ENCODE measurements at regions not wholly inside any gene's neighbourhood (a gene's known extent, or its start where the extent isn't known, plus 50 kb on each side); places are given as distances from the start of the nearest gene placed in this dataset.
"Not testable (repeated sequence)": the region's sequence is repeated elsewhere in the genome, so short reads cannot be mapped to it uniquely, and the experiment has no call there.

GRCh38 chr12:4191642-4192041 is 81.9 kb upstream of the CCND2 start:
- Histone ChIP-seq H3K4me3 (ENCODE audit: low read depth, low read length) (no peak overlapping the region), H3K36me3 (replicated peaks) (no peaks in the 10 kb centered on the region), H3K27me3 (replicated peaks) (no peaks in the 10 kb centered on the region), H3K27ac (no peak overlapping the region)
- no peak for TF ChIP-seq CTCF (IDR thresholded peaks at IDR 0.05; ENCODE audit: low read depth, low read length, missing control alignments)
- in situ Hi-C loops (cut with HindIII; ENCODE audit: low pct_ligation_motif_present, low sequenced_read_pairs): no loop called here
- DNase-seq: no peak

GRCh38 chr12:4191149-4191548 is 82.4 kb upstream of the CCND2 start:
- in situ Hi-C loops (cut with HindIII; ENCODE audit: low pct_ligation_motif_present, low sequenced_read_pairs): no loop called here
- DNase-seq: no peak
- Histone ChIP-seq H3K4me3 (ENCODE audit: low read depth, low read length) (no peak overlapping the region), H3K36me3 (replicated peaks) (no peaks in the 10 kb centered on the region), H3K27me3 (replicated peaks) (no peaks in the 10 kb centered on the region), H3K27ac (no peak overlapping the region)
- TF ChIP-seq CTCF (IDR thresholded peaks at IDR 0.05; ENCODE audit: low read depth, low read length, missing control alignments): no peak

- H3K36me3 ChIP-seq (replicated peaks): no peaks in the 10 kb centered on the region
- H3K4me3 ChIP-seq (ENCODE audit: low read depth, low read length): no peak overlapping the region
- TF ChIP-seq CTCF (IDR thresholded peaks at IDR 0.05; ENCODE audit: low read depth, low read length, missing control alignments): no peak
- no peak overlapping the region for H3K27ac ChIP-seq
- DNase-seq: no peak
- in situ Hi-C loops (cut with HindIII; ENCODE audit: low pct_ligation_motif_present, low sequenced_read_pairs): no loop called here
- H3K27me3 ChIP-seq (replicated peaks): no peaks in the 10 kb centered on the region
Observed at GRCh38 chr12:4190366-4191063, 83.0 kb upstream of the CCND2 start.

- in situ Hi-C loops (cut with HindIII; ENCODE audit: low pct_ligation_motif_present, low sequenced_read_pairs): no loop called here
- DNase-seq: no peak
- Histone ChIP-seq H3K27ac (no peak overlapping the region), H3K27me3 (replicated peaks) (no peaks in the 10 kb centered on the region), H3K36me3 (replicated peaks) (no peaks in the 10 kb centered on the region), H3K4me3 (ENCODE audit: low read depth, low read length) (no peak overlapping the region)
- no peak for TF ChIP-seq CTCF (IDR thresholded peaks at IDR 0.05; ENCODE audit: low read depth, low read length, missing control alignments)
Observed at GRCh38 chr12:4189721-4190120, 83.8 kb upstream of the CCND2 start.

DNA sequence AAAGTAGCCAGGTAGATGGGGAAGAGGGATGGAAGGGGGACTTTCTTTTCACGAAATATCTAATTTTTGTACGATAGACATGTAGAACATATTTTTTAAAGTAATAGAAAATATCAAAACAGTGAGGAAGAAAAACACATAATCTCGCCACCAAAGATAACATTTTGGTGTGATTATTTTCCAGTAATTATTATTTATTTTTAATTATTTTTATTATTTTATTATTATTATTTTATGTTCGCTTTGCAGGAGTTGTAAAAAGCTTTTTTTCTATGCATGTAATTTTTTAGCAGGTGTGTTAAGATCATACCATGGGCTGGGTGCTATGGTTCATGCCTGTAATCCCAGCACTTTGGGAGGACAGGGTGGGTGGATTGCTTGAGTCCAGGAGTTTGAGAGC is 85.6 kb upstream of the CCND2 start:
- Histone ChIP-seq H3K4me3 (ENCODE audit: low read depth, low read length) (no peak overlapping the region), H3K36me3 (replicated peaks) (no peaks in the 10 kb centered on the region), H3K27me3 (replicated peaks) (no peaks in the 10 kb centered on the region), H3K27ac (no peak overlapping the region)
- no peak for DNase-seq
- in situ Hi-C loops (cut with HindIII; ENCODE audit: low pct_ligation_motif_present, low sequenced_read_pairs): no loop called here
- TF ChIP-seq CTCF (IDR thresholded peaks at IDR 0.05; ENCODE audit: low read depth, low read length, missing control alignments): no peak

DNA sequence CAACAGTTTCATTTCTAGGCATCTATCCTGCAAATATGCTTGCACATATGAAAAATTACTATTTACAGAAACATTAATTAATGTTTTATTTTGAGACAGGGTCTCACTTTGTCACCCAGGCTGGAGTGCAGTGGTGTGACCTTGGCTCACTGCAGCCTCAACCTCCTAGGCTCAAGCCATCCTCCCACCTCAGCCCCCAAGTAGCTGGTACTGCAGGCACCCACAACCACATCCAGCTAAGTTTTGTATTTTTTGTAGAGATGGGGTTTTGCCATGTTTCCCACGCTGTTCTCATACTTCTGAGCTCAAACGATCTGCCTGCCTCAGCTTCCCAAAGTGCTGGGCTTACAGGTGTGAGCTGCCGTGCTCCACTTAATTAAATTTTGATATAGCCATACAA is 86.2 kb upstream of the CCND2 start:
- in situ Hi-C loops (cut with HindIII; ENCODE audit: low pct_ligation_motif_present, low sequenced_read_pairs); H3K27ac ChIP-seq; H3K27me3 ChIP-seq (replicated peaks); H3K4me3 ChIP-seq (ENCODE audit: low read depth, low read length); H3K36me3 ChIP-seq (replicated peaks); DNase-seq: not testable (repeated sequence)

All from brain microvascular endothelial cell (primary cell).